Caco-2 (cell line): ENCODE measurements at regions not wholly inside any gene's neighbourhood (a gene's known extent, or its start where the extent isn't known, plus 50 kb on each side); places are given as distances from the start of the nearest gene placed in this dataset.

Experiments used
- BruUV-seq: library from RNA; stranded (reverse); fragments of 400-500 nt; replicated peaks from 2 replicates; lab custom pipeline; 2021; lab: Mats Ljungman, UMichigan
- CTCF ChIA-PET: fragments of 300-600 bp; sonication (Branson Sonifier 250); formaldehyde crosslinking; loops from one replicate; lab custom pipeline; 2022; ENCODE audit warnings: antibody characterized with exemption; lab: Charles Lee
- POLR2A ChIA-PET: fragments of 300-600 bp; sonication (Branson Sonifier 250); formaldehyde crosslinking; loops from one replicate; lab custom pipeline; 2022; ENCODE audit warnings: antibody characterized with exemption; lab: Charles Lee
- DNase-seq, 2 experiments: peaks; one replicate each; pipeline versions ENCODE4 v3.0.0 to v3.0.0-alpha.2; 2020 to 2022
- H3K27me3 ChIP-seq: replicated peaks from 2 replicates; pipeline ENCODE4 v1.6.0; 2011; ENCODE audit warnings: low read length; ENCODE audit not compliant: control insufficient read depth, insufficient read depth
- H3K36me3 ChIP-seq: 2 replicates; pipeline ENCODE4 v1.5.1; 2011; ENCODE audit warnings: low read length; ENCODE audit not compliant: control insufficient read depth, insufficient read depth
- H3K4me1 ChIP-seq: fragments of 250-450 bp; sonication (Bioruptor Pico); 2 replicates; pipeline ENCODE4 v1.5.1; 2020; ENCODE audit warnings: mild to moderate bottlenecking
- H3K4me3 ChIP-seq: 2 replicates; pipeline ENCODE4 v1.5.1; 2011; ENCODE audit warnings: low read depth, mild to moderate bottlenecking, control low read depth, low read length
- H3K9me3 ChIP-seq: fragments of 250-450 bp; sonication (Bioruptor Pico); 2 replicates; pipeline ENCODE4 v1.5.1; 2020; ENCODE audit warnings: mild to moderate bottlenecking, moderate library complexity
- H3K27ac Mint-ChIP-seq: one replicate; pipeline ENCODE4 v1.8.0; 2022; ENCODE audit warnings: mixed read lengths; ENCODE audit not compliant: unreplicated experiment
- H3K27me3 Mint-ChIP-seq: one replicate; pipeline ENCODE4 v1.8.0; 2022; ENCODE audit warnings: mixed read lengths; ENCODE audit not compliant: insufficient read depth, unreplicated experiment
- H3K36me3 Mint-ChIP-seq: one replicate; pipeline ENCODE4 v1.8.0; 2022; ENCODE audit warnings: mild to moderate bottlenecking, mixed read lengths; ENCODE audit not compliant: insufficient read depth, unreplicated experiment
- H3K4me1 Mint-ChIP-seq: one replicate; pipeline ENCODE4 v1.8.0; 2022; ENCODE audit warnings: low read depth, mixed read lengths; ENCODE audit not compliant: unreplicated experiment
- H3K4me3 Mint-ChIP-seq: one replicate; pipeline ENCODE4 v1.8.0; 2022; ENCODE audit warnings: mild to moderate bottlenecking, moderate library complexity, mixed read lengths; ENCODE audit not compliant: unreplicated experiment
- H3K9me3 Mint-ChIP-seq: one replicate; pipeline ENCODE4 v1.8.0; 2022; ENCODE audit warnings: mixed read lengths; ENCODE audit not compliant: unreplicated experiment
- intact Hi-C: fragments of 100-400 bp; cut with micrococcal nuclease; formaldehyde crosslinking; loops from one replicate; pipeline ENCODE4 v1.10.0; 2022; ENCODE audit not compliant: unreplicated experiment
- TF ChIP-seq, protein P1 (sequence below), 2 experiments: fragments of 200-600 bp in 1 of 2; IDR thresholded peaks; 1 replicate in 1 of 2; 2 replicates in 1 of 2; pipeline versions ENCODE4 v1.5.1 to v1.8.0; 2011 to 2022; ENCODE audit warnings: antibody characterized with exemption in 1 of 2, control low read depth in 1 of 2, inconsistent platforms in 1 of 2, low read depth in 1 of 2, low read length in 1 of 2, mild to moderate bottlenecking in 1 of 2, moderate library complexity in 1 of 2; ENCODE audit not compliant: insufficient read depth in 1 of 2, severe bottlenecking in 1 of 2, unreplicated experiment in 1 of 2

DNA sequence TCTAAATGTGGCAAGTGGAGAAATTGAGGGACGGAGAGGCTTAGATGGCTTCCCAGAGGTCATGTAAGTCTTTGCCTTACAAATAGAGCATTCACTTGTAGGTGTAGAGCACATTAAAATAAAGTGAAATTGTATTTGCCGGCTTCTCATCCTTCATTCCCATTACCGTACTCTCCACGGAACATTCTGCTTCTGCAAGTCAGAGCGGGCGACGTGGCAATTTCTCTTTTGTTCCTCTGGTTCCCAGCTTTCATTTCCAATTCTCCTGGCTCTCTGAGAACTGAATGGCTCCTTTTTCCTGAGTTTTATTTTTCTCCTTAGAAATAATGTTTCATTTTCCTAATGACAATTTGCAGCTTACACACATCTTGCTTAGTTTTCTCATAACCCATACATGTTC, 51.3 kb upstream of the PFKP start:
- Mint-ChIP-seq H3K27ac (no peak overlapping the region), H3K4me3 (no peak overlapping the region), H3K4me1 (peaks cover 12% of the 10 kb centered on the region), H3K9me3 (peaks cover 14% of the 10 kb centered on the region), H3K36me3 (no peaks in the 10 kb centered on the region), H3K27me3 (peaks cover 2% of the 10 kb centered on the region)
- Histone ChIP-seq H3K36me3 (no peaks in the 10 kb centered on the region), H3K27me3 (peaks cover 2% of the 10 kb centered on the region; the same call in 1 of the 2 replicates), H3K9me3 (no peaks in the 10 kb centered on the region), H3K4me1 (no peaks in the 10 kb centered on the region), H3K4me3 (no peak overlapping the region)
- TF ChIP-seq, protein P1, sequence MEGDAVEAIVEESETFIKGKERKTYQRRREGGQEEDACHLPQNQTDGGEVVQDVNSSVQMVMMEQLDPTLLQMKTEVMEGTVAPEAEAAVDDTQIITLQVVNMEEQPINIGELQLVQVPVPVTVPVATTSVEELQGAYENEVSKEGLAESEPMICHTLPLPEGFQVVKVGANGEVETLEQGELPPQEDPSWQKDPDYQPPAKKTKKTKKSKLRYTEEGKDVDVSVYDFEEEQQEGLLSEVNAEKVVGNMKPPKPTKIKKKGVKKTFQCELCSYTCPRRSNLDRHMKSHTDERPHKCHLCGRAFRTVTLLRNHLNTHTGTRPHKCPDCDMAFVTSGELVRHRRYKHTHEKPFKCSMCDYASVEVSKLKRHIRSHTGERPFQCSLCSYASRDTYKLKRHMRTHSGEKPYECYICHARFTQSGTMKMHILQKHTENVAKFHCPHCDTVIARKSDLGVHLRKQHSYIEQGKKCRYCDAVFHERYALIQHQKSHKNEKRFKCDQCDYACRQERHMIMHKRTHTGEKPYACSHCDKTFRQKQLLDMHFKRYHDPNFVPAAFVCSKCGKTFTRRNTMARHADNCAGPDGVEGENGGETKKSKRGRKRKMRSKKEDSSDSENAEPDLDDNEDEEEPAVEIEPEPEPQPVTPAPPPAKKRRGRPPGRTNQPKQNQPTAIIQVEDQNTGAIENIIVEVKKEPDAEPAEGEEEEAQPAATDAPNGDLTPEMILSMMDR (IDR thresholded peaks at IDR 0.05; ENCODE audit: insufficient read depth in 1 of 2, low read depth in 1 of 2, low read length in 1 of 2, severe bottlenecking in 1 of 2, unreplicated experiment in 1 of 2), result no peak
- CTCF ChIA-PET, result no interaction called here
- POLR2A ChIA-PET, result no interaction called here
- BruUV-seq, result no TSS peak
- intact Hi-C loops, result no loop called here
- no peak for DNase-seq

DNA sequence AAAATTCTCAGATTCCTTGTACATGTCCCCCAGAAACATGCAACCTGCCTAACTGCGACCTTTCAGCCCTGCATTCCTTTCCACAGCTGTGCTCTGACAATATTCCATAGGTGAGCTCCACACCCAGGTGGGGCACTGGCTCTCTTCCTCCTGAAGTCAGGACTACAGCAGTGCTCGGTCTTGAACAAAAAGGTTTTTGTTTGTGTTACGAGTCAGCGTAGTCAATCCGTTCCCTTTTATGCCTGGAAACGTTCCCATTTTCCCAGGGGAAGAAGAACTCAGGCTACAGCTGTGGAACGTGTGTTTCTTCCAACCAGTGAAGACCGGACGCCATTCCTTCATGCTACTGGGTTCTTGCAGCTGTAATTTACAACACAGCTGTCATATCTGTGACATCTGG, 52.4 kb upstream of the PFKP start:
- peaks cover 12% of the 10 kb centered on the region for H3K4me1 Mint-ChIP-seq
- no peak overlapping the region for H3K4me3 Mint-ChIP-seq
- TF ChIP-seq, protein P1 (IDR thresholded peaks at IDR 0.05; ENCODE audit: insufficient read depth in 1 of 2, low read depth in 1 of 2, low read length in 1 of 2, severe bottlenecking in 1 of 2, unreplicated experiment in 1 of 2), result no peak
- CTCF ChIA-PET, result no interaction called here
- DNase-seq, result peak in 1 of 2 experiments; percentile 23
- no peaks in the 10 kb centered on the region for H3K4me1 ChIP-seq
- no peaks in the 10 kb centered on the region for H3K36me3 Mint-ChIP-seq
- POLR2A ChIA-PET, result no interaction called here
- intact Hi-C loops, result no loop called here
- no peaks in the 10 kb centered on the region for H3K9me3 ChIP-seq
- no peak overlapping the region for H3K4me3 ChIP-seq
- H3K9me3 Mint-ChIP-seq, result peaks cover 14% of the 10 kb centered on the region
- H3K27me3 Mint-ChIP-seq, result no peaks in the 10 kb centered on the region
- H3K36me3 ChIP-seq, result no peaks in the 10 kb centered on the region
- no peaks in the 10 kb centered on the region for H3K27me3 ChIP-seq
- H3K27ac Mint-ChIP-seq, result no peak overlapping the region
- no TSS peak for BruUV-seq

DNA sequence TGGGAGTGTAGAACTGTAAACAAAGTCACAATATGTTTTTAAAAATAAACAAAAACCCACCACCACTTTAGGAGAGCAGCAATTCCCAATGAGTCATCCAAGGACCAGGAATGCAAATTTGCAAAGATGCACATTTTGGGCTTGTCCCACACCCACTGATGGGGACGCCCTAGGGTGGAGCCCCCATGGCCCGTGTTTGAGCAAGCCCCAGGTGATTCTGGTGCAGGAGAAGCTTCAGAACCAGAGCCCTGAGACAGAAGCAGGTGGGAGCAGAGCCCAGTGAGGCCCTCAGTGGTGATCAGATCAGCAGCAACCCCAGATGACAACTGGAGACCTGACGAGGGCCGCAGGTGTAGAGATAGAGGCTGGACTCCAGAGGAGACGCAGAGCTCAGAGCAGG, 55.1 kb upstream of the PFKP start:
- Mint-ChIP-seq H3K4me3 (no peak overlapping the region), H3K27ac (no peak overlapping the region), H3K4me1 (peaks cover 25% of the 10 kb centered on the region), H3K27me3 (peaks cover 4% of the 10 kb centered on the region), H3K36me3 (no peaks in the 10 kb centered on the region), H3K9me3 (peaks cover 14% of the 10 kb centered on the region)
- Histone ChIP-seq H3K4me1 (peaks cover 6% of the 10 kb centered on the region), H3K9me3 (no peaks in the 10 kb centered on the region), H3K27me3 (no peaks in the 10 kb centered on the region), H3K36me3 (no peaks in the 10 kb centered on the region), H3K4me3 (no peak overlapping the region)
- ChIA-PET POLR2A (no interaction called here), CTCF (interaction anchor here (0.6 kb wide), 1 partner anchor 59 kb away, joined by 4 read pairs; no protein-coding TSS in a partner anchor)
- no TSS peak for BruUV-seq
- no peak for DNase-seq
- intact Hi-C loops, result no loop called here
- TF ChIP-seq, protein P1 (IDR thresholded peaks at IDR 0.05; ENCODE audit: insufficient read depth in 1 of 2, low read depth in 1 of 2, low read length in 1 of 2, severe bottlenecking in 1 of 2, unreplicated experiment in 1 of 2), result no peak
